ENCODE measurements at regions not wholly inside any gene's neighbourhood (a gene's known extent, or its start where the extent isn't known, plus 50 kb on each side); places are given as distances from the start of the nearest gene placed in this dataset.

- TF ChIP-seq CTCF (IDR thresholded peaks at IDR 0.05): no peak
- Histone ChIP-seq H3K4me1 (no peaks in the 10 kb centered on the region), H3K36me3 (ENCODE audit: control insufficient read depth, insufficient read depth, low read length) (no peaks in the 10 kb centered on the region), H3K4me2 (ENCODE audit: low read length) (no peak overlapping the region), H3K27me3 (ENCODE audit: control insufficient read depth, insufficient read depth, low read length) (no peaks in the 10 kb centered on the region), H3K27ac (no peak overlapping the region), H3K4me3 (ENCODE audit: low read depth, low read length) (no peak overlapping the region), H3K9ac (no peak overlapping the region), H2AFZ (no peak overlapping the region), H3K9me3 (ENCODE audit: control insufficient read depth, low read length) (no peaks in the 10 kb centered on the region), H3K79me2 (no peaks in the 10 kb centered on the region)
Measured at GRCh38 chr2:65724752-65725151, 292.4 kb upstream of the SPRED2 start.

DNA sequence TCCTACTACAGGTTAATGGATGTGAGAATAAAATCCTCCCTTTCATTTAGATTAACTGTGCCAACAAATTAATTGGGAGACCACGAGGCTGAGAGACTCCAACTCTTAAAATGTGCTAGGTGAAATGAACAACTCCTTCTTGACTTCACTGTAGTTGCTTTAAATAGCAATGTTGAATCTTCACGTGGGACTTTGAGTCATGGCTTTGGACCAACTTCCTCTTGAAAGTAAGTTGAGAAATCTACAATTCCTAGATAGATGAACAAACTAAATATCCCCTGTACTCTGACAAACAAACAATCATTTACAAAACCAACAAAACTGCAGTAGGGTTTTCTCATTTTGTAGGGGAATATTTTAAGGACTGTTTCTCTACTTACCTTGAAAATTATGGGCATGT is 291.9 kb upstream of the SPRED2 start:
- no peak overlapping the region for H3K4me3 ChIP-seq (ENCODE audit: low read depth, low read length)
- H3K4me2 ChIP-seq (ENCODE audit: low read length): no peak overlapping the region
- no peak overlapping the region for H3K9ac ChIP-seq
- H3K4me1 ChIP-seq: no peaks in the 10 kb centered on the region
- no peaks in the 10 kb centered on the region for H3K9me3 ChIP-seq (ENCODE audit: control insufficient read depth, low read length)
- no peak overlapping the region for H2AFZ ChIP-seq
- H3K79me2 ChIP-seq: no peaks in the 10 kb centered on the region
- H3K27me3 ChIP-seq (ENCODE audit: control insufficient read depth, insufficient read depth, low read length): no peaks in the 10 kb centered on the region
- no peak for TF ChIP-seq CTCF (IDR thresholded peaks at IDR 0.05)
- H3K36me3 ChIP-seq (ENCODE audit: control insufficient read depth, insufficient read depth, low read length): no peaks in the 10 kb centered on the region
- H3K27ac ChIP-seq: no peak overlapping the region

DNA sequence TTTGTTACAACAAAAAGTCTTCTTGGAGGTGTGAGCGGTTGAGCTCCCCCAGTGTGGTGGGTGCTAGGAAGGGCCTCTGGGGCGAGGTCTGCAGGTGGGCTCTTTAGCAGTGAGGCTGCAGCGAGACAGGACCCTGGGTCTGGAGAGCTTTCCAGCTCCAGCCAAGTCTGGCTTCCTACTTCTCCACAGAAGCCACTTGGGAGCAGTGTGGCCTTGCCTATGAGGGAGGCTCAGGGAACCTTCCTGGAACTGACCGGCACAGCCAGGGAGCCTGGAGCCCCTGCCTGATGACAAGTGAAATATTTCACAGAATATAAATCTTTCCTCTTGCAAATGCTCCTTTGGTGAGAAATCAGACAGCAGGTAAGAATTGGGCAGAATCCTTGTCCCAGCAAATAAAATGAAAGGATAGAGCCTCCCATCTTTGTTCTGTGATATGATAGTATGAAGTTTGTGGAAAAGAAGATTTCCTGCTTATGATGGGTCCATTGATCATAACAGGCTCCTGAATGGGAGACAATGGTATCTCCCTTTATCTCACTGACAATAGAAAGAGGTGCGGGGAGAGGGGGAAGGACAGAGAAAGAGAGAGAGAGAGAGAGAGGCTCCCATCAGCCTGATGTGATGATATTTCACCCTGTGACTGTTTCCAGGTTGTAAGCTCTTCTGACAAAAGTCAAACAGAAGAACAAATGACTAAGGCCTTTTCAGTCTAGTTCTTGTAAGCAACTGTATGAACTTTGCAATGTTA is 289.8 kb upstream of the SPRED2 start:
- Histone ChIP-seq H3K9me3 (ENCODE audit: control insufficient read depth, low read length) (no peaks in the 10 kb centered on the region), H3K4me1 (no peaks in the 10 kb centered on the region), H2AFZ (peak overlapping the region; percentile 7), H3K27ac (no peak overlapping the region), H3K9ac (no peak overlapping the region), H3K27me3 (ENCODE audit: control insufficient read depth, insufficient read depth, low read length) (no peaks in the 10 kb centered on the region), H3K79me2 (no peaks in the 10 kb centered on the region), H3K36me3 (ENCODE audit: control insufficient read depth, insufficient read depth, low read length) (no peaks in the 10 kb centered on the region), H3K4me3 (ENCODE audit: low read depth, low read length) (no peak overlapping the region), H3K4me2 (ENCODE audit: low read length) (no peak overlapping the region)
- peak; percentile 54 for TF ChIP-seq CTCF (IDR thresholded peaks at IDR 0.05)

DNA sequence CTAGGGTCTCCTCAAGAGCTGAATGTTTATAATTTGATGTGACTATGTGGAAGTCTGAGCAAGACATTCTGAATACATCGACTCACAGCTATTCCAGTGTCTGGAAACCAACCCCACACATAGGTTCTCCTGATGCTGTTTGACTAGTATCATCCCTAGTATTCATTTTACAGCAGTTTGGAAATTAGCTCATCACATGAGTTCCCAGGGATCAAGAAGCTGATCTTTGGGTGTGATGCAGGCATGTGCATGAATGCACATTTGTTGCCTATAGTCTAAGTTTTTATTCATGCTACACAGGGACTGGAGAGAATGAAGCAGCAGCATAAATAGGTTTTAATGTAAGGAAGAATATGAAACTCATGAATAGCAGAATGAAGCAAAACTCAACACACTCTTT is 284.3 kb upstream of the SPRED2 start:
- Histone ChIP-seq H3K36me3 (ENCODE audit: control insufficient read depth, insufficient read depth, low read length) (no peaks in the 10 kb centered on the region), H3K9me3 (ENCODE audit: control insufficient read depth, low read length) (no peaks in the 10 kb centered on the region), H3K4me1 (no peaks in the 10 kb centered on the region), H2AFZ (no peak overlapping the region), H3K9ac (no peak overlapping the region), H3K4me2 (ENCODE audit: low read length) (no peak overlapping the region), H3K27ac (no peak overlapping the region), H3K27me3 (ENCODE audit: control insufficient read depth, insufficient read depth, low read length) (no peaks in the 10 kb centered on the region), H3K4me3 (ENCODE audit: low read depth, low read length) (no peak overlapping the region), H3K79me2 (no peaks in the 10 kb centered on the region)
- no peak for TF ChIP-seq CTCF (IDR thresholded peaks at IDR 0.05)

DNA sequence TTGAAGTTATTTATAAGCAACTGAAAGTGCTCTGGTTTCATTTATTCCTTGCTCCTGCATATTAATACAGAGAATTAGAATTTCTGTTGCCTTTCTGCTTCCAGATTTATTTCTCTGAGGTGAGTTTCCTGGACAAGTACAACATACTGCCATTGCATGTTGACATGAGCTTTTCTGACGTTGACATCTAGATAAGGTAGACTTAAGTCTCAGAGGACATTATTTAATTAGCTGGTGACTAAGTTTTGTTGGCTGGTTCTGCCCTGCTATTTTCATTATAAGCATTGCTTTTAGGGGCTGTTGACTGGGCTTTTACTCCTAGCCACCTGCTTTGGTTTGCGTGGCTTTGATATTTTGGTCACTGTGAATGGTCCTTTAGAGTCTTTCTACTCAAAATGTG is 282.9 kb upstream of the SPRED2 start:
- no peak overlapping the region for H3K27ac ChIP-seq
- no peak overlapping the region for H3K4me2 ChIP-seq (ENCODE audit: low read length)
- H3K9me3 ChIP-seq (ENCODE audit: control insufficient read depth, low read length): no peaks in the 10 kb centered on the region
- no peak overlapping the region for H3K9ac ChIP-seq
- H2AFZ ChIP-seq: no peak overlapping the region
- no peaks in the 10 kb centered on the region for H3K27me3 ChIP-seq (ENCODE audit: control insufficient read depth, insufficient read depth, low read length)
- no peaks in the 10 kb centered on the region for H3K4me1 ChIP-seq
- no peak for TF ChIP-seq CTCF (IDR thresholded peaks at IDR 0.05)
- H3K79me2 ChIP-seq: no peaks in the 10 kb centered on the region
- H3K36me3 ChIP-seq (ENCODE audit: control insufficient read depth, insufficient read depth, low read length): no peaks in the 10 kb centered on the region
- no peak overlapping the region for H3K4me3 ChIP-seq (ENCODE audit: low read depth, low read length)
